Ramos (cell line): ENCODE measurements at regions not wholly inside any gene's neighbourhood (a gene's known extent, or its start where the extent isn't known, plus 50 kb on each side); places are given as distances from the start of the nearest gene placed in this dataset.

Experiments
- in situ Hi-C: fragments of 300-500 bp; cut with MboI; formaldehyde crosslinking; loops from one replicate; pipeline ENCODE4 v1.14.3; 2022; ENCODE audit warnings: low sequenced_read_pairs; ENCODE audit not compliant: unreplicated experiment

- in situ Hi-C loops: no loop called here
Observed at GRCh38 chr5:173530547-173530946, 85.9 kb downstream of the BOD1 start.

- in situ Hi-C loops: no loop called here
Observed at GRCh38 chr5:173529861-173530260, 86.6 kb downstream of the BOD1 start.

- in situ Hi-C loops: no loop called here
Observed at GRCh38 chr5:173527671-173528070, 88.8 kb downstream of the BOD1 start.

- in situ Hi-C loops: no loop called here
Observed at GRCh38 chr5:173524136-173524535, 92.3 kb downstream of the BOD1 start.

GRCh38 chr5:173523388-173523787 lies 93.1 kb downstream of the BOD1 start:
- in situ Hi-C loops: no loop called here

- in situ Hi-C loops: no loop called here
Observed at GRCh38 chr5:173522518-173522917, 93.9 kb downstream of the BOD1 start.

GRCh38 chr5:173518856-173519255 lies 97.6 kb downstream of the BOD1 start:
- in situ Hi-C loops: no loop called here

GRCh38 chr5:173517648-173518047 lies 98.8 kb downstream of the BOD1 start:
- in situ Hi-C loops: no loop called here

- in situ Hi-C loops: no loop called here
Observed at GRCh38 chr5:173515526-173515925, 100.9 kb downstream of the BOD1 start.

- in situ Hi-C loops: no loop called here
Observed at GRCh38 chr5:173514661-173515060, 101.8 kb downstream of the BOD1 start.

GRCh38 chr5:173513521-173513991 lies 102.9 kb downstream of the BOD1 start:
- in situ Hi-C loops: no loop called here

GRCh38 chr5:173512637-173513435 lies 103.6 kb downstream of the BOD1 start:
- in situ Hi-C loops: no loop called here

GRCh38 chr5:173509060-173509459 lies 107.4 kb downstream of the BOD1 start:
- in situ Hi-C loops: no loop called here

- in situ Hi-C loops: no loop called here
Observed at GRCh38 chr5:173507171-173507570, 109.3 kb downstream of the BOD1 start.

- in situ Hi-C loops: no loop called here
Observed at GRCh38 chr5:173505634-173506033, 110.8 kb downstream of the BOD1 start.

- in situ Hi-C loops: no loop called here
Observed at GRCh38 chr5:173501922-173502321, 114.5 kb downstream of the BOD1 start.

GRCh38 chr5:173501271-173501670 lies 115.2 kb downstream of the BOD1 start:
- in situ Hi-C loops: no loop called here

- in situ Hi-C loops: no loop called here
Observed at GRCh38 chr5:173500213-173500560, 116.3 kb downstream of the BOD1 start.

GRCh38 chr5:173499471-173500212 lies 116.8 kb downstream of the BOD1 start:
- in situ Hi-C loops: no loop called here

GRCh38 chr5:173498739-173499470 lies 117.5 kb downstream of the BOD1 start:
- in situ Hi-C loops: no loop called here

- in situ Hi-C loops: no loop called here
Observed at GRCh38 chr5:173498286-173498685, 118.2 kb downstream of the BOD1 start.
